Fibroblast of pulmonary artery (primary cell): ENCODE measurements at regions not wholly inside any gene's neighbourhood (a gene's known extent, or its start where the extent isn't known, plus 50 kb on each side); places are given as distances from the start of the nearest gene placed in this dataset.

Experiments
- DNase-seq: peaks from one replicate; pipeline ENCODE4 v3.0.0-alpha.2; 2010; ENCODE audit warnings: low read depth
- H3K4me3 ChIP-seq: replicated peaks from 2 replicates; pipeline ENCODE4 v1.5.1; 2011; ENCODE audit warnings: low read depth, mild to moderate bottlenecking, control low read depth, low read length, moderate library complexity
- TF ChIP-seq, protein P1 (sequence below): IDR thresholded peaks from 2 replicates; pipeline ENCODE4 v1.5.1; 2011; ENCODE audit warnings: mild to moderate bottlenecking, control low read depth, low read length, inconsistent platforms; ENCODE audit errors: missing control alignments

DNA sequence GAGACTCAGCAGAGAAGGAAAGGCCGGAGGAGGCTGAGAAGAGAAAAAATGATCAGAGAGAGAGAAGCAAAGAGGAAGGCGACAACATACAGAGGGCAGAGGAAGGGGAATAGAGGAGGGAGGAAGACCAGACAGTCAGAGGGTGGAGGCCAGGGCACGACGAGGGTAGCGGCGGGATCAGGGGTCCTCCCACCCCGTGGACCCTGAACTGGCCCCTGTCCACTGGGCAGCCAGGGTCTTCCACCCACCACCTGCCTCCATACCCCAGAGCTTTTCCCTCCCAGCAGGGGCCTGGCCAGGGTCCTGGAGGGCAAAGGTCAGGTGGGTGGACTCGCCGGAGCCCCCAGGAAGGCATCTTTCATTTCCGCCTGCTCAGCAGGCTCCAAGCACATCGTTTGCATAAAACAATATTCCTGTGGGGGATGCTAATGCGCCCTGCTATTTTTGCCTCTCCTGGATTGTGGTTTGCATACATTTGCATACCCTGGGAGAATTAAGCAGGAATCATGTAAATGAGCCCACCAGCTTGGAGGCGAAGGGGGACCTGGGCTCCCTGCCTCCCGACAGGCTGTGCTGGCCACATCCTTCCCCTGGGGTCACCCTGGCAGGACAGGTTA lies 394.1 kb downstream of the MN1 start:
- TF ChIP-seq, protein P1, sequence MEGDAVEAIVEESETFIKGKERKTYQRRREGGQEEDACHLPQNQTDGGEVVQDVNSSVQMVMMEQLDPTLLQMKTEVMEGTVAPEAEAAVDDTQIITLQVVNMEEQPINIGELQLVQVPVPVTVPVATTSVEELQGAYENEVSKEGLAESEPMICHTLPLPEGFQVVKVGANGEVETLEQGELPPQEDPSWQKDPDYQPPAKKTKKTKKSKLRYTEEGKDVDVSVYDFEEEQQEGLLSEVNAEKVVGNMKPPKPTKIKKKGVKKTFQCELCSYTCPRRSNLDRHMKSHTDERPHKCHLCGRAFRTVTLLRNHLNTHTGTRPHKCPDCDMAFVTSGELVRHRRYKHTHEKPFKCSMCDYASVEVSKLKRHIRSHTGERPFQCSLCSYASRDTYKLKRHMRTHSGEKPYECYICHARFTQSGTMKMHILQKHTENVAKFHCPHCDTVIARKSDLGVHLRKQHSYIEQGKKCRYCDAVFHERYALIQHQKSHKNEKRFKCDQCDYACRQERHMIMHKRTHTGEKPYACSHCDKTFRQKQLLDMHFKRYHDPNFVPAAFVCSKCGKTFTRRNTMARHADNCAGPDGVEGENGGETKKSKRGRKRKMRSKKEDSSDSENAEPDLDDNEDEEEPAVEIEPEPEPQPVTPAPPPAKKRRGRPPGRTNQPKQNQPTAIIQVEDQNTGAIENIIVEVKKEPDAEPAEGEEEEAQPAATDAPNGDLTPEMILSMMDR: no peak
- no peak for DNase-seq
- H3K4me3 ChIP-seq: no peak overlapping the region

DNA sequence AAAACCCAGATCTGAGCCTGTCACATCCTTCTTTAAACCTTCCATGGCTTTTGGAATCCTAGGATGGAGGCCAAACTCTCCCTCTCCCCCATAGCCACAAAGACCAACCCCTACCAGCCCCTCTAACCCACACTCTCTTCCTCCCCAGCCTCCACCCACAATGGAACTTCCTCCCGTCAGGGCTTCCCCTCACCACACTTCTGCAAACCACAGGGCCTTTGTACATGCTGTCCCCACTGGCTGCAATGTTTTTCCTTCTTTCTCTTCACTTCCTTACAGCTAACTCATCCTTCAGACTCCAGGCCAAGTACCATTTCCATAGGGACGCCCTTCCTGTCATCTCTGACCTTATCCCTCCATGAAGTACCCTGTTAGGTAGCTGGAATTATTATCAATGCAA lies 393.5 kb downstream of the MN1 start:
- H3K4me3 ChIP-seq: no peak overlapping the region
- no peak for DNase-seq
- TF ChIP-seq, protein P1: no peak

DNA sequence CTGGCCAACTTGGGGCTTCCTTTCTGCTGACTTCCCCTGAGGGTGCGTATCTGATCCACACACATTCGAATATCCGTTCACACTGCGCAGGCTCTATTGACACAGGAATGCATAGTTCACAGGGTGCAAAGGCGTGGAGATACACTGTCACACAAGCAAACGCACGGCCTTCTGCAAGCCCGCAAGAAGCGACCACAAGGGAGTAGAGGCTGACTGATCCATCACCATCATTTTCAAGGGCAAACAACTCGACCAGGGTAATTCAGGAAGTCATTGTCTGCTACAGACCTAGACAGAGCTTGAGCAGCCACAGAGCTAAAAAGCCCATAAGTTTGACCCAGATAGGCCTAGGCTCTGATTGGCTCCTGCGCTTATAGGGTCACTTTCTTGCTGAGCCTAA lies 392.3 kb downstream of the MN1 start:
- no peak for DNase-seq
- no peak overlapping the region for H3K4me3 ChIP-seq
- TF ChIP-seq, protein P1: no peak

DNA sequence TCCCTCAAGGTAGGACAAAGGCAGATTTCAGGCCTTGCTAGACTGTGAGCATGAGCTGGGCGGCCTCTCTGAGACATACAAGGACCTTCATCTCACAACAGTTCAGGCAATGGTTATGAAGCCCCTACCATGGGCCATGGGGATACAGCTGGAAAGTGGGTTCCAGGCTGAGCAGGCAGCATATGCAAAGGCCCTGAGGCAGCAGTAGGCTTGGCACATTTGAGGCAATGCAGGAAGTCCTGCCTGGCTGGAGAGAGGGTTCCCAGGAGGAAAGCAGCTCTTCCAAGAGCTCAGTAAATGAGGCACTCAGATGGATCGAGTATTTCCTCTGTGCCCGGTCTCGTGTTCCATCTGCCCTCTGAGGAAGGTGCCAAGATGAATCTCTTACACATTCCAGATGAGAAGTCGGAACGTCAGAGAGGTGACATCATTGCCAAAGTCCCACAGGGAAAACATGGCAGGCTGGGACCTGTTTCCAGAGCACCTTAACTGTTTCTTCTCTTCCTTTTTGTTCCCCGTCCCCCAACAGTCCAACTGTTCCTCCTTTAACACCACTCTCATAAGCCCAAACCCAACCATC lies 388.6 kb downstream of the MN1 start:
- TF ChIP-seq, protein P1: no peak
- no peak overlapping the region for H3K4me3 ChIP-seq
- no peak for DNase-seq

DNA sequence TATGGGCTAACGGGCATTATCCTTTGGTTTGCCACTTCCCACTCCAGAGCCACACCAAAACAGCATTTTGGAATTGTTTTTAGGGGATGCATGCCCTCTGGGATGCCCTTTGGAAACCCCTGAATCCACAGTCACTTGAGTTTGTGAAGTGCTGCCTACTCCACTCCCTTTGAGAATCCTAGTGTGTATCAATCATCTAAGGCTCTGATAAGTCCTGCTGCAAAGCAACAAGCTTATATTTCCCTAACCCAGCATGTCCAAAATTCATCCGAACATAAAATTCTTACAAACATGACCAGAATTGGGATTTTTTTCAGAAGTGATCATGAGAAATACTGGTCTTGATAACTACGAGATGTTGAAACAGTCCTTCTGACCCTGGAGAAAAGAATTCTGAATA lies 387.9 kb downstream of the MN1 start:
- TF ChIP-seq, protein P1: no peak
- DNase-seq: no peak
- H3K4me3 ChIP-seq: no peak overlapping the region

DNA sequence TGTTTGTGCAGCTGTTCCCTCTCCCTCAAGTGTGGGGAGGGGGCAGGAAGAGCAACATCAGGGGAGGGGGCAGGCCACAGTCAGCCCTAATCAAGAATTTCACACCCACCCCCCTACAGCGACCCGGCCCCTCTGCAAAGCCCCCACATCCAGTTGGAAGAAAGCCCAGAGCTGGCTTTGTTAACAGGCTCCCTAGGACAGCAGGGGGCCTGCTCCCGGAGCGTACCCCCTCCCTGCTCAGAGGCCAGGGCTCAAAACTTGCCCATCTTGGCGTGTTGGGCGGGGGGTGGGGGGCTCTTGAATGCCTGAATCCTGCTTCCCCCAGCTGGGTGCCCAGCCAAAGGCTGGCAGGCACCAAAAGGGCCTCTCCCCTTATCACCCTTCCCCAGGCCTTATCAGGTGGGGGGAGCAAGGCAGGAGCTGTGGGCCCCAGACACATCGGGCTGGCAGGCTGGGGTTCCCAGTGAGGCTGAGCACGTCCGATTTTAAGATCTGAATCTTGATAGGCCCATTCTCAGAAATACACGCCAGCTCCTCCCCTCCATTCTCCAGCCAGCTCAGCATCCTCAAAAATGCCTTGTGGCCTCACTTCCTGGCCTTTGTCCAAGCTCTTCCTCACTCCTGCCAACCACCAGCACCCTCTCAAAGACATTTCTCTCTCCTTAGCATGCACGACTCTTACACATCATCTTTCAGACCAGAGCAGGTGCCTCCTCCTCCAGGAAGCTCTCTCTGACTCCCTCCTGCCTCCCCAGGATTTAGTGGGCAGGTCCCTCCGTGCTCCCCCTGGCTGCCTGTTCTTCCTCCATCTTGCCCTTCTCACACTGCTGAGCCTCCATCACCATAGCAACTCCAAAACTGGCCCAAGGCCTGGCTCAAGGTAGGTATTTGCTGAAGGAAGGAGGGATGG lies 384.8 kb downstream of the MN1 start:
- no peak overlapping the region for H3K4me3 ChIP-seq
- DNase-seq: peak; percentile 91
- TF ChIP-seq, protein P1: peak; percentile 21
